ENCODE measurements at regions not wholly inside any gene's neighbourhood (a gene's known extent, or its start where the extent isn't known, plus 50 kb on each side); places are given as distances from the start of the nearest gene placed in this dataset.
A peak's percentile ranks its signal among the peaks of the same experiment; 100 is the strongest.
"Not testable (repeated sequence)": the region's sequence is repeated elsewhere in the genome, so short reads cannot be mapped to it uniquely, and the experiment has no call there.

DNA sequence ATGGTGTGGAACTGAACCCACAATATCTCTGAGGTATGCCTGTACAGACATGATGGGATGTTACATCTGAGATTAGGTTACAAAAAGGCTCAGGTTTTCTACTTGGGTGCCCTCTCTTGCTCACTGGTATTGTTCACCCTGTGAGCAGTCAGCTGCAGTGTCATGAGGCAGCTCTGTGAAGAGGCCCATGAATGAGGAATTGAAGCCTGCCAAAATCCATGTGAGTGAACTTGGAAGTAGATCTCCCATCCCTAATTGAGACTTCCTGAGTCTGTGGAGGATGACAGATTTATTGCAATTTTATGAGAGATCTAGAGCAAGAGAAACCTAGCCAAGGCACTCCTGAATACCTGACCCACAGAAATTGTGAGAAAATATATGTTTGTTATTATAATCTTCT lies 404.9 kb upstream of the ZEB2 start:
- DNase-seq = no peak

DNA sequence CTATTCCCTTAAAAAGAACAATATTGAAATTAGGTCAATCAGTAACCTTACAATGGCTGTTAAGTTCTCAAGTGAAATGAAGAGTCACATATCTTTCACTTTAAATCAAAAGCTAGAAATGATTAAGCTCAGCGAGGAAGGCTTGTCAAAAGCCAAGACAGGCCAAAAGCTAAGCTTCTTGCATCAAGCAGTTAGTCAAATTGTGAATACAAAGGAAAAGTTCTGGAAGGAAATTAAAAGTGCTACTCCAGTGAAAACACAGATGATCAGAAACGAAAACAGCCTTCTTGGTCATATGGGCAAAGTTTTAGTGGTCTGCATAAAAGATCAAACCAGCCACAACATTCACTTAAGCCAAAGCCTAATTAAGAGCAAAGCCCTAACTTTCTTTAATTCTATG lies 402.6 kb upstream of the ZEB2 start:
- no peak for DNase-seq

DNA sequence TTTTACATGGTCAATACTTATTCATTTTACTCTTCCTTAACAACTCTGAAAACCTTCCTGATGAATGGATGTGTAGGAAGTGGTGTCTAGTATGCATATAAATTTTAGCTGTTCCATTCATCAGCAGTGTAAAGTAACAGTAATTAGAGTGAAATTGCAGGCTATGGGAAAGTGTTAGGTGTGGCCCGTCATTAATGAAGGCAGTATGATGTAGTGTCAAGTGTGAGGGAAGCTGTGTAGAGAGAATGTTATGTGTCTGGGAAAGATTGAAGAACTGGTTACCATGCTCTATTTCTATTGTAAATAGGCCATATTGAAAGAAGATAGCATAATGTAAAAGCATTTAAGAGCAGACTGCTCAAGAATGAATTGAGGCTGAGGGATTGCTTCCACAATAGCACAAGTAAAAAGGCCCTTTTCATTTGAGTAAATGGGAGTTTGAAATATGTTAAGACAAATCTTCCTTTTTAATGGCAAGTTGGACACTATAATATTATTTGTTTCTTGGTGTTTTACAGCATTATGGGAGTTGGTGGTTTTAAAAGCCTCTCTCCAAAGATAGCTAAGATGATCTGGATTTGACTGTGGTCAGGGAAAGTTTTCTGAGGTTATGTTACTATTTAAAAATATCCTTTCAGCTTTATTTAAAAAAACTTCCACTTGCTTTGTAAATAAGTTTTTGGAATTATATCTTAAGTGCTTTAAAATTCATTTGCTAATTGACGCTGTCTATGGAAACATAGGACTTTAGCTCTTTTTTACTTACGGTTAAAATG lies 401.0 kb upstream of the ZEB2 start:
- no peak for DNase-seq

GRCh38 chr2:144914622-144915318 lies 394.9 kb upstream of the ZEB2 start:
- no peak for DNase-seq

GRCh38 chr2:144914113-144914512 lies 394.2 kb upstream of the ZEB2 start:
- DNase-seq = no peak

DNA sequence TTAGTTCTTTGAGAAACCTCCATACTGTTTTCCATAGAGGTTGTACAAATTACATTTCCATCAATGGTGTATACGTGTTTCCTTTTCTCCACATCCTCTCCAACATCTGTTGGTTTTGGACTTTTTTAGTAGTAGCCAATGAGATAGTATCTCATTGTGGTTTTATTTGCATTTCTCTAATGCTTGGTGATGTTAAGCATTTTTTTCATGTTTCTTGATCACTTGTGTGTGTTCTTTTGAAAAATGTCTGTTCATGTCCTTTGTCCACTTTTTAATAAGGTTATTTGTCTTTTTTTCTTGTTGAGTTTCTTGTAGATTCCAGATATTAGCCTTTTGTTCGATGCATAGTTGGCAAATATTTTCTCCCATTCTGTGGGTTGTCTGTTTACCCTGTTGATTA lies 392.3 kb upstream of the ZEB2 start:
- no peak for DNase-seq

- no peak for DNase-seq
Measured at GRCh38 chr2:144905956-144906355, 386.0 kb upstream of the ZEB2 start.

DNA sequence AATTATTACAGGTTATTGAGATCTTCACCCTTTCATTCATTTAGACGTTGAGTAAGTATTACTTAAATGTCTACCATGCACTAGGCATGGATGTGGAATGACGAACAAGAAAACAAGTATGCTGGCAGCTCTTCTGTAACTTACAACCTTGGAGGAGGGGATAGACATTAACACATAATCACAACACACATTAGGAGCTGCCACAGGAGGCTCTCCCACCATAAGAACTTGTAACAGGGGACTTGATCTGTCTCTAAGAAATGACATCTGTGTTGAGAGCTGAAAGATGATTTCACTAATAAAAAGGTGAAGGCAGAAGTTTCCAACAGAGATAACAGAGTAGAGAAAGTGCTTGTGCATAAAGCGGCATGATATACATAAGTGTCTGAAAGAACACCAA lies 384.7 kb upstream of the ZEB2 start:
- DNase-seq = no peak

GRCh38 chr2:144903045-144903444 lies 383.1 kb upstream of the ZEB2 start:
- DNase-seq = not testable (repeated sequence)

GRCh38 chr2:144901386-144901785 lies 381.5 kb upstream of the ZEB2 start:
- not testable (repeated sequence) for DNase-seq

- DNase-seq = peak in 1 of 2 experiments; percentile 32
Measured at GRCh38 chr2:144896341-144896740, 376.4 kb upstream of the ZEB2 start.

DNA sequence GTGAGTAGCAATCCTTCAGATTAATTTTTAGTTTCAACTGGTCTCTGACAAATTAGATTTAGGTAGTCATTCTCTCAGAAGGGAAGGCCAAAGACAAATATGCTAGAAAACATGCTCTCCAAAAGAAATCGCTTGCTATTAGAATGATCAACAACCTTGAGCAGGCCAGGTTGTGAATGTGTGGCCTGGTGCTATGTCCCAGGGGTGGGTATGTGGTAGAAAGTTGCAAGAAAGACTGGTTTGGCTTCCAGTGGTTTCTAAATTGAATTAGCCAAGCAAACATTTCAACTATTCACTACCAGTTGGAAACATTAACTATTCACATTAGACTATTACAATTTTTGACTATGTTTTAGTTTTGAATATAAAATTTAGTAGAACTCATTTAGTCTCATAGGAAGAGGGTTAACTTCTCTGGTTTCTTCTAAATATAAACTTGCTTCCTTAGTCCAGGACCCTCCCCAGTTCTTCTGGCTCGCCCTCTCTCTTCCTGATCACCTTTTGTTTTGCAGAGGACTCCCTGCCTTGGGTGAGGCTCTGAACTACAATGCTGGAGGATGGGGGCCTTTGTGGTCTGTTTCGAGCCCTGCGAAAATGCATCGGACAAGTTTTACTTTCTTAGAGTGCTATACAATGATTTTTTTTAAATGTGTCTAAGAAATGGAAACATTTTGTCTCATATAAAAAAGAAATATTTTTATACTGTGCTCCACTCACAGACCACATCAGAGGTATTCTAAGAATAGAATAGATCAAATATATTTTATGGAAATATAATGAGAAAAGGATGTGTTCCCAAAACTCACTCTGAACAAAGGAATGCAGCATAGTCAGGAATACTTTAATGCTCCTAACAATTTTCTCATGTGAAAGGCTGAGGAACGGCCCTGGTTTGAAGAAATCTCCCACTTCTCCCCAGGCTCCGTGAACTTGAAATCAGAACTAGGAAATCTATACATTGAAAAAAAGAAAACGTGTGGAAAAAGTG lies 375.0 kb upstream of the ZEB2 start:
- no peak for DNase-seq

GRCh38 chr2:144893464-144893863 lies 373.5 kb upstream of the ZEB2 start:
- DNase-seq = no peak

GRCh38 chr2:144890828-144891227 lies 370.9 kb upstream of the ZEB2 start:
- DNase-seq = peak in 1 of 2 experiments; percentile 60

- no peak for DNase-seq
Measured at GRCh38 chr2:144889348-144889747, 369.4 kb upstream of the ZEB2 start.

DNA sequence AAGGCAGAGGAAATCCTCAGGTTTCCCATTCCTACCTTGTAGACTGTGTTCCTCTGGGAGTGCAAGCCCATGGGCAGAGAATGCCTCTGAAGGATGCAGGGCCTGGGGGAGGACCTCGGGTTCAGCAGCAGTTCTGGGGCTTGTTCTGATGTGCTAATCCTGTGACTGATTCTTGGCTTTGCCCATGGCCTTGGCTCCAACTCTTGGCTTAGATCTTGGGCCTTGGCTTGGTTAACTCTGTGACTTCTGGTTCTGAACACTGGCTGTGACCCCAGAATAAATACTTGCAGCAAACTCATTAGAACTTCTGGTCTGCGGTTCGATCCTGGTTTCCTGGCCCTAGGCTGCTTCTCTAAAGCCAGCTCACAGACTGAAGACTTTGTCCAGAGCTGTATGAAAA lies 366.9 kb upstream of the ZEB2 start:
- no peak for DNase-seq

GRCh38 chr2:144877893-144878292 lies 358.0 kb upstream of the ZEB2 start:
- no peak for DNase-seq

DNA sequence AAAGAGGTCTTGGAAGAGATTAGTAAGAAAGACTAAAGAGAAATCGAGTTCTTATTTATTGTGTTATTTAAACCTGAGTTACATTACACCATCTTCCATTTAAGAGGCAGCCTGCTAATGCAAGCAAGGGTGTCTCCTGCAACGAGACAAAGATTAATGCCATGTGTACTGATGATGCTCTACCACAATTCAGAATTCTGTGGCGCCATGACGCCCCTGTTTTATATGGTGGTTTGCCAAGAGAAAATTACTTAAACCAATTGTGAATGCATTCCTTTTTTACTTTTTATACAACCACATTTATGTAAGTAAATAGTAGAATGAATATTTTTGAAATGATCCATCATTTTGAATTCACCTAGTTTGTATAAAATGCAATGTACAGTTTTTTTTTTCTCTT lies 356.1 kb upstream of the ZEB2 start:
- no peak for DNase-seq

- no peak for DNase-seq
Measured at GRCh38 chr2:144875290-144875969, 355.5 kb upstream of the ZEB2 start.

GRCh38 chr2:144865670-144866069 lies 345.8 kb upstream of the ZEB2 start:
- no peak for DNase-seq

DNA sequence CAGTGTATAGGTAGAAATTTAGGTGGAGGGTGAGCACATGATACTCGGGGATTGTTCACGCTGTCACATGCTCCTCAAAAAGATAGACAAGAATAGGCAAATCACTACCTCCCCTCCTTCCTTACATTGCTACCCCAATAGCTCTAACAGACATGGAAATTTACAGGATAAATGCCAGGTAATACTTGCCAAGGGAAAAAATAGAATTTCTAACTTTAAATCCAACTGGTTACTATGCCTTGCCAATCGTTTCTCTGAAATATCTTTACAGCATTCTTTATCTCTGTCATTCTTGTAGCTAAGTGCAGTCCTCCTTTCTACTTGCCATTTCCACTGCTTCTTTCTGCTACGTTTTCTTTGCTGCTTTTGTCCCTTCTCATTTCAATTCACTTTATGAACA lies 339.8 kb upstream of the ZEB2 start:
- no peak for DNase-seq

- no peak for DNase-seq
Measured at GRCh38 chr2:144858211-144858610, 338.3 kb upstream of the ZEB2 start.

GRCh38 chr2:144854596-144854995 lies 334.7 kb upstream of the ZEB2 start:
- no peak for DNase-seq
